K562 (cell line): ENCODE measurements at regions not wholly inside any gene's neighbourhood (a gene's known extent, or its start where the extent isn't known, plus 50 kb on each side); places are given as distances from the start of the nearest gene placed in this dataset.

Source experiments
- ARNT ChIP-seq, 2 experiments: fragments of 450-650 bp; IDR thresholded peaks; 2 replicates each; pipeline ENCODE4 v1.6.1; 2016; ENCODE audit warnings: mild to moderate bottlenecking in 1 of 2
- CTCF ChIP-seq, 3 experiments: IDR thresholded peaks in 2 of 3; conservative IDR thresholded peaks in 1 of 3; 2 replicates each; pipeline ENCODE4 v1.5.1; 2011 to 2012; ENCODE audit warnings: low read length in 3 of 3, mild to moderate bottlenecking in 3 of 3, control low read depth in 2 of 3, improper control_type of control experiment in 1 of 3, inconsistent platforms in 1 of 3, low read depth in 1 of 3, mixed read lengths in 1 of 3, moderate library complexity in 1 of 3; ENCODE audit not compliant: insufficient read depth in 2 of 3
- FOS ChIP-seq: IDR thresholded peaks from 3 replicates; pipeline ENCODE4 v1.6.1; 2011; ENCODE audit not compliant: insufficient read length; ENCODE audit errors: extremely low read depth
- HMGXB4 ChIP-seq: sonication (generic); formaldehyde crosslinking; IDR thresholded peaks from 2 replicates; pipeline ENCODE4 v1.8.1; 2023; ENCODE audit warnings: mild to moderate bottlenecking, missing genetic modification reagents
- MAFK ChIP-seq: IDR thresholded peaks from 2 replicates; pipeline ENCODE4 v1.6.1; 2011; ENCODE audit warnings: low read length, improper control_type of control experiment
- NFYB ChIP-seq: IDR thresholded peaks from 2 replicates; pipeline ENCODE4 v1.6.1; 2011; ENCODE audit warnings: mild to moderate bottlenecking, moderate library complexity; ENCODE audit not compliant: insufficient read length; ENCODE audit errors: extremely low read depth
- NR2C2 ChIP-seq, 2 experiments: fragments of 200-800 bp in 1 of 2; sonication (Bioruptor generic) in 1 of 2; sonication (generic) in 1 of 2; formaldehyde crosslinking in 1 of 2; IDR thresholded peaks; 2 replicates each; pipeline versions ENCODE4 v1.6.1 to v1.8.0; 2016 to 2022; ENCODE audit warnings: mild to moderate bottlenecking in 1 of 2, missing compliant biosample characterization in 1 of 2, missing genetic modification characterization in 1 of 2, missing genetic modification reagents in 1 of 2
- PURB ChIP-seq: sonication (generic); formaldehyde crosslinking; IDR thresholded peaks from 2 replicates; pipeline ENCODE4 v1.9.0; 2021; ENCODE audit warnings: low read depth, mild to moderate bottlenecking, missing genetic modification reagents
- SETDB1 ChIP-seq: IDR thresholded peaks from one replicate; pipeline ENCODE4 v1.6.1; 2012; ENCODE audit warnings: low read length, control low read depth, inconsistent platforms
- SP1 ChIP-seq: sonication (generic); formaldehyde crosslinking; IDR thresholded peaks from 2 replicates; pipeline ENCODE4 v1.8.1; 2022; ENCODE audit warnings: mild to moderate bottlenecking, missing genetic modification reagents
- STAT5B ChIP-seq: fragments of 250-450 bp; sonication (Bioruptor Pico); IDR thresholded peaks from 2 replicates; pipeline ENCODE4 v1.8.0; 2021; ENCODE audit warnings: mild to moderate bottlenecking, inconsistent platforms
- ZFX ChIP-seq: sonication (generic); formaldehyde crosslinking; IDR thresholded peaks from 2 replicates; pipeline ENCODE4 v1.8.0; 2022; ENCODE audit warnings: mild to moderate bottlenecking, missing genetic modification reagents, moderate library complexity
- ZNF274 ChIP-seq: IDR thresholded peaks from 2 replicates; pipeline ENCODE4 v1.6.1; 2011; ENCODE audit warnings: low read depth, mild to moderate bottlenecking, low read length, moderate library complexity, borderline replicate concordance
- TF ChIP-seq, protein P1 (sequence below): fragments of 250-450 bp; sonication (Bioruptor Pico); IDR thresholded peaks from 2 replicates; pipeline ENCODE4 v1.8.0; 2021; ENCODE audit warnings: moderate library complexity, mild to moderate bottlenecking, inconsistent platforms

- TF ChIP-seq SP1 (CRISPR knock-in tag) (no peak), HMGXB4 (CRISPR knock-in tag) (no peak), MAFK (no peak), STAT5B (CRISPR knock-in tag) (no peak), ZFX (no peak), ZNF274 (no peak), NFYB (no peak), FOS (no peak), ARNT (IDR thresholded peaks at IDR 0.05) (no peak), PURB (no peak), CTCF (IDR thresholded peaks at IDR 0.05 in 2 of 3, conservative IDR thresholded peaks at IDR 0.05 in 1 of 3; ENCODE audit: insufficient read depth in 2 of 3, low read depth in 1 of 3, low read length in 3 of 3) (no peak), SETDB1 (no peak), NR2C2 (CRISPR knock-in tag; IDR thresholded peaks at IDR 0.05) (no peak), NR2C2 (tag; IDR thresholded peaks at IDR 0.05) (no peak)
- TF ChIP-seq, protein P1, sequence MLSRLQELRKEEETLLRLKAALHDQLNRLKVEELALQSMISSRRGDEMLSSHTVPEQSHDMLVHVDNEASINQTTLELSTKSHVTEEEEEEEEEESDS (CRISPR knock-in tag), result no peak
Observed at GRCh38 chr18:78859686-78860085, 119.9 kb upstream of the SALL3 start.
